HEK293 (cell line): ENCODE measurements at regions not wholly inside any gene's neighbourhood (a gene's known extent, or its start where the extent isn't known, plus 50 kb on each side); places are given as distances from the start of the nearest gene placed in this dataset.

Experiments used
- BCL11A ChIP-seq: fragments of 450-650 bp; formaldehyde crosslinking; IDR thresholded peaks from 2 replicates; pipeline ENCODE4 v1.5.1; 2016; ENCODE audit warnings: low read depth, missing biosample characterization, missing genetic modification characterization
- GFI1B ChIP-seq: fragments of 450-650 bp; formaldehyde crosslinking; IDR thresholded peaks from 2 replicates; pipeline ENCODE4 v1.5.1; 2016; ENCODE audit warnings: missing biosample characterization, missing genetic modification characterization
- HOXA7 ChIP-seq: sonication (generic); formaldehyde crosslinking; IDR thresholded peaks from 2 replicates; pipeline ENCODE4 v1.8.1; 2022; ENCODE audit warnings: missing genetic modification reagents, borderline replicate concordance
- KLF1 ChIP-seq: fragments of 450-650 bp; formaldehyde crosslinking; IDR thresholded peaks from 2 replicates; pipeline ENCODE4 v1.5.1; 2016; ENCODE audit warnings: missing biosample characterization, missing genetic modification characterization
- KLF9 ChIP-seq: fragments of 450-650 bp; formaldehyde crosslinking; IDR thresholded peaks from 2 replicates; pipeline ENCODE4 v1.5.1; 2016; ENCODE audit warnings: missing biosample characterization, missing genetic modification characterization, low read depth
- OVOL3 ChIP-seq: fragments of 450-650 bp; formaldehyde crosslinking; IDR thresholded peaks from 2 replicates; pipeline ENCODE4 v1.5.1; 2016; ENCODE audit warnings: missing biosample characterization, missing genetic modification characterization
- PRDM1 ChIP-seq: fragments of 450-650 bp; formaldehyde crosslinking; IDR thresholded peaks from 2 replicates; pipeline ENCODE4; 2016; ENCODE audit warnings: missing biosample characterization, missing genetic modification characterization
- RBAK ChIP-seq: fragments of 450-650 bp; formaldehyde crosslinking; IDR thresholded peaks from 2 replicates; pipeline ENCODE4 v1.5.1; 2016; ENCODE audit warnings: missing biosample characterization, missing genetic modification characterization
- ZFP41 ChIP-seq: fragments of 450-650 bp; formaldehyde crosslinking; IDR thresholded peaks from 2 replicates; pipeline ENCODE4 v1.5.1; 2016; ENCODE audit warnings: missing biosample characterization, missing genetic modification characterization, borderline replicate concordance
- ZNF10 ChIP-seq: fragments of 450-650 bp; formaldehyde crosslinking; IDR thresholded peaks from 2 replicates; pipeline ENCODE4 v1.5.1; 2017; ENCODE audit warnings: missing biosample characterization, missing genetic modification characterization
- ZNF175 ChIP-seq: fragments of 450-650 bp; formaldehyde crosslinking; IDR thresholded peaks from 2 replicates; pipeline ENCODE4 v1.5.1; 2016; ENCODE audit warnings: missing biosample characterization, missing genetic modification characterization
- ZNF202 ChIP-seq: fragments of 450-650 bp; formaldehyde crosslinking; IDR thresholded peaks from 2 replicates; pipeline ENCODE4 v1.5.1; 2016; ENCODE audit warnings: missing biosample characterization, missing genetic modification characterization, borderline replicate concordance
- ZNF221 ChIP-seq: fragments of 450-650 bp; formaldehyde crosslinking; IDR thresholded peaks from 2 replicates; pipeline ENCODE4 v1.5.1; 2017; ENCODE audit warnings: missing biosample characterization, missing genetic modification characterization, borderline replicate concordance
- ZNF24 ChIP-seq: fragments of 450-650 bp; formaldehyde crosslinking; IDR thresholded peaks from 2 replicates; pipeline ENCODE4 v1.5.1; 2016; ENCODE audit warnings: missing biosample characterization, missing genetic modification characterization
- ZNF404 ChIP-seq: fragments of 450-650 bp; formaldehyde crosslinking; IDR thresholded peaks from 2 replicates; pipeline ENCODE4 v1.5.1; 2017; ENCODE audit warnings: missing biosample characterization, missing genetic modification characterization
- ZNF514 ChIP-seq: fragments of 450-650 bp; formaldehyde crosslinking; IDR thresholded peaks from 2 replicates; pipeline ENCODE4 v1.5.1; 2016; ENCODE audit warnings: missing biosample characterization, missing genetic modification characterization
- ZNF521 ChIP-seq: fragments of 450-650 bp; formaldehyde crosslinking; IDR thresholded peaks from 2 replicates; pipeline ENCODE4 v1.5.1; 2017; ENCODE audit warnings: missing biosample characterization, mild to moderate bottlenecking, missing genetic modification characterization
- ZNF571 ChIP-seq: fragments of 450-650 bp; formaldehyde crosslinking; IDR thresholded peaks from 2 replicates; pipeline ENCODE4 v1.5.0; 2017; ENCODE audit warnings: missing biosample characterization, missing genetic modification characterization
- ZNF610 ChIP-seq: fragments of 450-650 bp; formaldehyde crosslinking; IDR thresholded peaks from 2 replicates; pipeline ENCODE4 v1.5.1; 2016; ENCODE audit warnings: missing biosample characterization, missing genetic modification characterization, borderline replicate concordance
- ZNF624 ChIP-seq: fragments of 450-650 bp; formaldehyde crosslinking; IDR thresholded peaks from 2 replicates; pipeline ENCODE4 v1.5.1; 2017; ENCODE audit warnings: missing biosample characterization, missing genetic modification characterization
- ZNF664 ChIP-seq: fragments of 450-650 bp; formaldehyde crosslinking; IDR thresholded peaks from 2 replicates; pipeline ENCODE4 v1.5.1; 2016; ENCODE audit warnings: missing biosample characterization, missing genetic modification characterization
- ZNF776 ChIP-seq: fragments of 450-650 bp; formaldehyde crosslinking; IDR thresholded peaks from 2 replicates; pipeline ENCODE4 v1.5.0; 2017; ENCODE audit warnings: missing biosample characterization, missing genetic modification characterization, borderline replicate concordance
- ZNF837 ChIP-seq: fragments of 450-650 bp; formaldehyde crosslinking; IDR thresholded peaks from 2 replicates; pipeline ENCODE4 v1.5.1; 2016; ENCODE audit warnings: missing biosample characterization, missing genetic modification characterization
- ZNF843 ChIP-seq: fragments of 450-650 bp; formaldehyde crosslinking; IDR thresholded peaks from 2 replicates; pipeline ENCODE4 v1.5.1; 2016; ENCODE audit warnings: missing biosample characterization, missing genetic modification characterization
- ZSCAN23 ChIP-seq: fragments of 450-650 bp; formaldehyde crosslinking; IDR thresholded peaks from 2 replicates; pipeline ENCODE4 v1.5.1; 2016; ENCODE audit warnings: missing biosample characterization, missing genetic modification characterization
- TF ChIP-seq, protein P1 (sequence below): fragments of 450-650 bp; formaldehyde crosslinking; IDR thresholded peaks from 2 replicates; pipeline ENCODE4 v1.5.1; 2016; ENCODE audit warnings: missing biosample characterization, missing genetic modification characterization, low read depth
- TF ChIP-seq, protein P2 (sequence below): fragments of 450-650 bp; formaldehyde crosslinking; IDR thresholded peaks from 2 replicates; pipeline ENCODE4 v1.5.1; 2017; ENCODE audit warnings: missing biosample characterization, missing genetic modification characterization
- TF ChIP-seq, protein P3 (sequence below): fragments of 450-650 bp; formaldehyde crosslinking; IDR thresholded peaks from 2 replicates; pipeline ENCODE4 v1.5.1; 2016; ENCODE audit warnings: missing biosample characterization, missing genetic modification characterization
- TF ChIP-seq, protein P4 (sequence below): fragments of 450-650 bp; formaldehyde crosslinking; IDR thresholded peaks from 2 replicates; pipeline ENCODE4 v1.5.1; 2016; ENCODE audit warnings: missing biosample characterization, missing genetic modification characterization, borderline replicate concordance
- TF ChIP-seq, protein P5 (sequence below): fragments of 450-650 bp; formaldehyde crosslinking; optimal IDR thresholded peaks from 2 replicates; pipeline ENCODE3; 2016; ENCODE audit warnings: missing biosample characterization, mild to moderate bottlenecking, missing genetic modification characterization

DNA sequence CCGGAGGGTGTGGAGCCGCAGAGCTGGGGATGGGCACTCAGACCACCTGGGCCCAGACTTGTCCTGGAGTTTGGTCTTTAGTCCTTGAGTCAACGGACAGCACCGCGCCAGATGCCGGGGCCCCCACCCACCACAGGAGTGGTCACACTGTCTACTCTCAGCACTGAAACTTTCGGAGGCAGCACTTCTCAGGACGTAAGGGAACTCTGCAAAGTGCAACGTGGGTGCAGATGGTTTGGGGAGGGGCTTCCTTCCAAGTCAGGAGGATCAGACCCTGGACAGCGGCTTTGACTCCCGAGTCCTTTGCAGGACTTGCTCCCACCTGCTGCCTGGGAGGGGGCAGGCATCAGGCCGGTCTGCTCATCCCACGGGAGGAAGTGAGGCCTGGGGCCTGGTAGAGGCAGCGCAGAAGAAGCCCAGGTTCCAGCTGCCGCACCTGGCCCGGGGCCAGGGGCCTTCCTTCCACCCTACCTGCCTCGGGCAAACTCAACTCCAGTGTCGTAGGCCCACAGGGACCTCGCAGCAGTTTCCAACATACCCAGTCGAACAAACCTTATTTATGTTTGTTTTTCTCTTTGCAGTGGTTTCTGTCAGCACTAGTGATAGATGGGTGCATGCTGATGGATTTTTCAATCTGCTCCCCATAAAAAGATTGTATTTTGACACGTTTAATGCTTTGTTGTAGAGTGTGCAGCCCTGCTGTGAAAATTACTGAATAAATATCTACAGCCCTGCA is 149.8 kb upstream of the PPP1R26 start (continued):
- TF ChIP-seq ZNF221 (tag by site-specific recombination), result no peak
- TF ChIP-seq, protein P1, sequence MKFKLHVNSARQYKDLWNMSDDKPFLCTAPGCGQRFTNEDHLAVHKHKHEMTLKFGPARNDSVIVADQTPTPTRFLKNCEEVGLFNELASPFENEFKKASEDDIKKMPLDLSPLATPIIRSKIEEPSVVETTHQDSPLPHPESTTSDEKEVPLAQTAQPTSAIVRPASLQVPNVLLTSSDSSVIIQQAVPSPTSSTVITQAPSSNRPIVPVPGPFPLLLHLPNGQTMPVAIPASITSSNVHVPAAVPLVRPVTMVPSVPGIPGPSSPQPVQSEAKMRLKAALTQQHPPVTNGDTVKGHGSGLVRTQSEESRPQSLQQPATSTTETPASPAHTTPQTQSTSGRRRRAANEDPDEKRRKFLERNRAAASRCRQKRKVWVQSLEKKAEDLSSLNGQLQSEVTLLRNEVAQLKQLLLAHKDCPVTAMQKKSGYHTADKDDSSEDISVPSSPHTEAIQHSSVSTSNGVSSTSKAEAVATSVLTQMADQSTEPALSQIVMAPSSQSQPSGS (tag by site-specific recombination), result peak; percentile 72
- TF ChIP-seq, protein P2, sequence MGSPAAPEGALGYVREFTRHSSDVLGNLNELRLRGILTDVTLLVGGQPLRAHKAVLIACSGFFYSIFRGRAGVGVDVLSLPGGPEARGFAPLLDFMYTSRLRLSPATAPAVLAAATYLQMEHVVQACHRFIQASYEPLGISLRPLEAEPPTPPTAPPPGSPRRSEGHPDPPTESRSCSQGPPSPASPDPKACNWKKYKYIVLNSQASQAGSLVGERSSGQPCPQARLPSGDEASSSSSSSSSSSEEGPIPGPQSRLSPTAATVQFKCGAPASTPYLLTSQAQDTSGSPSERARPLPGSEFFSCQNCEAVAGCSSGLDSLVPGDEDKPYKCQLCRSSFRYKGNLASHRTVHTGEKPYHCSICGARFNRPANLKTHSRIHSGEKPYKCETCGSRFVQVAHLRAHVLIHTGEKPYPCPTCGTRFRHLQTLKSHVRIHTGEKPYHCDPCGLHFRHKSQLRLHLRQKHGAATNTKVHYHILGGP (tag by site-specific recombination), result peak; percentile 73
- TF ChIP-seq PRDM1 (tag by site-specific recombination), result no peak
- no peak for TF ChIP-seq ZNF521 (tag by site-specific recombination)
- no peak for TF ChIP-seq HOXA7 (CRISPR knock-in tag)
- TF ChIP-seq ZNF843, result peak; percentile 97
- TF ChIP-seq BCL11A (tag by site-specific recombination), result no peak
- TF ChIP-seq ZNF175 (tag by site-specific recombination), result no peak
- peak; percentile 69; the same call in 1 of the 2 replicates for TF ChIP-seq ZNF664 (tag by site-specific recombination)
- TF ChIP-seq, protein P3, sequence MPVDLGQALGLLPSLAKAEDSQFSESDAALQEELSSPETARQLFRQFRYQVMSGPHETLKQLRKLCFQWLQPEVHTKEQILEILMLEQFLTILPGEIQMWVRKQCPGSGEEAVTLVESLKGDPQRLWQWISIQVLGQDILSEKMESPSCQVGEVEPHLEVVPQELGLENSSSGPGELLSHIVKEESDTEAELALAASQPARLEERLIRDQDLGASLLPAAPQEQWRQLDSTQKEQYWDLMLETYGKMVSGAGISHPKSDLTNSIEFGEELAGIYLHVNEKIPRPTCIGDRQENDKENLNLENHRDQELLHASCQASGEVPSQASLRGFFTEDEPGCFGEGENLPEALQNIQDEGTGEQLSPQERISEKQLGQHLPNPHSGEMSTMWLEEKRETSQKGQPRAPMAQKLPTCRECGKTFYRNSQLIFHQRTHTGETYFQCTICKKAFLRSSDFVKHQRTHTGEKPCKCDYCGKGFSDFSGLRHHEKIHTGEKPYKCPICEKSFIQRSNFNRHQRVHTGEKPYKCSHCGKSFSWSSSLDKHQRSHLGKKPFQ, result peak; percentile 72
- peak; percentile 99 for TF ChIP-seq GFI1B
- TF ChIP-seq, protein P4, sequence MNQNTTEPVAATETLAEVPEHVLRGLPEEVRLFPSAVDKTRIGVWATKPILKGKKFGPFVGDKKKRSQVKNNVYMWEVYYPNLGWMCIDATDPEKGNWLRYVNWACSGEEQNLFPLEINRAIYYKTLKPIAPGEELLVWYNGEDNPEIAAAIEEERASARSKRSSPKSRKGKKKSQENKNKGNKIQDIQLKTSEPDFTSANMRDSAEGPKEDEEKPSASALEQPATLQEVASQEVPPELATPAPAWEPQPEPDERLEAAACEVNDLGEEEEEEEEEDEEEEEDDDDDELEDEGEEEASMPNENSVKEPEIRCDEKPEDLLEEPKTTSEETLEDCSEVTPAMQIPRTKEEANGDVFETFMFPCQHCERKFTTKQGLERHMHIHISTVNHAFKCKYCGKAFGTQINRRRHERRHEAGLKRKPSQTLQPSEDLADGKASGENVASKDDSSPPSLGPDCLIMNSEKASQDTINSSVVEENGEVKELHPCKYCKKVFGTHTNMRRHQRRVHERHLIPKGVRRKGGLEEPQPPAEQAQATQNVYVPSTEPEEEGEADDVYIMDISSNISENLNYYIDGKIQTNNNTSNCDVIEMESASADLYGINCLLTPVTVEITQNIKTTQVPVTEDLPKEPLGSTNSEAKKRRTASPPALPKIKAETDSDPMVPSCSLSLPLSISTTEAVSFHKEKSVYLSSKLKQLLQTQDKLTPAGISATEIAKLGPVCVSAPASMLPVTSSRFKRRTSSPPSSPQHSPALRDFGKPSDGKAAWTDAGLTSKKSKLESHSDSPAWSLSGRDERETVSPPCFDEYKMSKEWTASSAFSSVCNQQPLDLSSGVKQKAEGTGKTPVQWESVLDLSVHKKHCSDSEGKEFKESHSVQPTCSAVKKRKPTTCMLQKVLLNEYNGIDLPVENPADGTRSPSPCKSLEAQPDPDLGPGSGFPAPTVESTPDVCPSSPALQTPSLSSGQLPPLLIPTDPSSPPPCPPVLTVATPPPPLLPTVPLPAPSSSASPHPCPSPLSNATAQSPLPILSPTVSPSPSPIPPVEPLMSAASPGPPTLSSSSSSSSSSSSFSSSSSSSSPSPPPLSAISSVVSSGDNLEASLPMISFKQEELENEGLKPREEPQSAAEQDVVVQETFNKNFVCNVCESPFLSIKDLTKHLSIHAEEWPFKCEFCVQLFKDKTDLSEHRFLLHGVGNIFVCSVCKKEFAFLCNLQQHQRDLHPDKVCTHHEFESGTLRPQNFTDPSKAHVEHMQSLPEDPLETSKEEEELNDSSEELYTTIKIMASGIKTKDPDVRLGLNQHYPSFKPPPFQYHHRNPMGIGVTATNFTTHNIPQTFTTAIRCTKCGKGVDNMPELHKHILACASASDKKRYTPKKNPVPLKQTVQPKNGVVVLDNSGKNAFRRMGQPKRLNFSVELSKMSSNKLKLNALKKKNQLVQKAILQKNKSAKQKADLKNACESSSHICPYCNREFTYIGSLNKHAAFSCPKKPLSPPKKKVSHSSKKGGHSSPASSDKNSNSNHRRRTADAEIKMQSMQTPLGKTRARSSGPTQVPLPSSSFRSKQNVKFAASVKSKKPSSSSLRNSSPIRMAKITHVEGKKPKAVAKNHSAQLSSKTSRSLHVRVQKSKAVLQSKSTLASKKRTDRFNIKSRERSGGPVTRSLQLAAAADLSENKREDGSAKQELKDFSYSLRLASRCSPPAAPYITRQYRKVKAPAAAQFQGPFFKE (tag by site-specific recombination), result no peak
- TF ChIP-seq ZNF624 (tag by site-specific recombination), result no peak
- no peak for TF ChIP-seq ZNF837 (tag by site-specific recombination)
- 0 out of 2 replicates have a peak, but pooled peaks have one; percentile 48 for TF ChIP-seq ZNF776
- TF ChIP-seq ZNF610, result peak; percentile 75; the same call in 1 of the 2 replicates
- TF ChIP-seq, protein P5, sequence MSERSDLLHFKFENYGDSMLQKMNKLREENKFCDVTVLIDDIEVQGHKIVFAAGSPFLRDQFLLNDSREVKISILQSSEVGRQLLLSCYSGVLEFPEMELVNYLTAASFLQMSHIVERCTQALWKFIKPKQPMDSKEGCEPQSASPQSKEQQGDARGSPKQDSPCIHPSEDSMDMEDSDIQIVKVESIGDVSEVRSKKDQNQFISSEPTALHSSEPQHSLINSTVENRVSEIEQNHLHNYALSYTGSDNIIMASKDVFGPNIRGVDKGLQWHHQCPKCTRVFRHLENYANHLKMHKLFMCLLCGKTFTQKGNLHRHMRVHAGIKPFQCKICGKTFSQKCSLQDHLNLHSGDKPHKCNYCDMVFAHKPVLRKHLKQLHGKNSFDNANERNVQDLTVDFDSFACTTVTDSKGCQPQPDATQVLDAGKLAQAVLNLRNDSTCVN (tag by site-specific recombination), result no peak
- no peak for TF ChIP-seq ZFP41 (tag by site-specific recombination)
- no peak for TF ChIP-seq ZNF202 (tag by site-specific recombination)
- peak; percentile 68; the same call in 1 of the 2 replicates for TF ChIP-seq ZSCAN23
- TF ChIP-seq ZNF24 (tag by site-specific recombination), result peak; percentile 97
- TF ChIP-seq RBAK (tag by site-specific recombination), result no peak
- TF ChIP-seq KLF1 (tag by site-specific recombination), result no peak
- TF ChIP-seq ZNF514 (tag by site-specific recombination), result no peak
- TF ChIP-seq KLF9 (tag by site-specific recombination), result peak; percentile 64; the same call in 1 of the 2 replicates
- no peak for TF ChIP-seq ZNF10 (tag by site-specific recombination)
- no peak for TF ChIP-seq ZNF571
- no peak for TF ChIP-seq ZNF404 (tag by site-specific recombination)
- TF ChIP-seq OVOL3 (tag by site-specific recombination), result no peak; the same call in 1 of the 2 replicates
